ENCODE measurements at regions not wholly inside any gene's neighbourhood (a gene's known extent, or its start where the extent isn't known, plus 50 kb on each side); places are given as distances from the start of the nearest gene placed in this dataset.

DNA sequence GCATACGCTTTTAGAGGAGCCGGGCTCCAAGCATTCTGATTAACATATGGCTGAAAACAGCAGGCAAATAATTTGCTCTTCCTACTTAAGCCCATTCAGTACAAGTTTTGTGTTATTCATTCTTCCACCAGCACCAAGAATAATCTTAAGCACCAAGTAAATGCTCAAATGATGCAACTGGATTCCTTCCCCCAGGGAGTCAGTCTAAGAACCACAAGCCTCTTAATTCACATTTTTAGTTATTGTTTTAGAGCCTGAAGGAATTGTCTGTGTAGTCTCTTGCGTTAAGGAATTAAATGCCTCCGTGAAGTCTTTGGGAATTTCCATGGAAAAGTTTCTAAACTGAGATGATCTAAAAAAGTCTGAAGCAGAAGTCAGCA is 61.5 kb upstream of the MAGEB2 start:
- TF ChIP-seq, protein P1, sequence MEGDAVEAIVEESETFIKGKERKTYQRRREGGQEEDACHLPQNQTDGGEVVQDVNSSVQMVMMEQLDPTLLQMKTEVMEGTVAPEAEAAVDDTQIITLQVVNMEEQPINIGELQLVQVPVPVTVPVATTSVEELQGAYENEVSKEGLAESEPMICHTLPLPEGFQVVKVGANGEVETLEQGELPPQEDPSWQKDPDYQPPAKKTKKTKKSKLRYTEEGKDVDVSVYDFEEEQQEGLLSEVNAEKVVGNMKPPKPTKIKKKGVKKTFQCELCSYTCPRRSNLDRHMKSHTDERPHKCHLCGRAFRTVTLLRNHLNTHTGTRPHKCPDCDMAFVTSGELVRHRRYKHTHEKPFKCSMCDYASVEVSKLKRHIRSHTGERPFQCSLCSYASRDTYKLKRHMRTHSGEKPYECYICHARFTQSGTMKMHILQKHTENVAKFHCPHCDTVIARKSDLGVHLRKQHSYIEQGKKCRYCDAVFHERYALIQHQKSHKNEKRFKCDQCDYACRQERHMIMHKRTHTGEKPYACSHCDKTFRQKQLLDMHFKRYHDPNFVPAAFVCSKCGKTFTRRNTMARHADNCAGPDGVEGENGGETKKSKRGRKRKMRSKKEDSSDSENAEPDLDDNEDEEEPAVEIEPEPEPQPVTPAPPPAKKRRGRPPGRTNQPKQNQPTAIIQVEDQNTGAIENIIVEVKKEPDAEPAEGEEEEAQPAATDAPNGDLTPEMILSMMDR (conservative IDR thresholded peaks at IDR 0.05; ENCODE audit: low read length) = no peak
- TF ChIP-seq EZH2phosphoT487 (IDR thresholded peaks at IDR 0.05; ENCODE audit: borderline replicate concordance, low read depth, low read length) = no peak

All from OCI-LY7 (cell line).